ENCODE measurements at regions not wholly inside any gene's neighbourhood (a gene's known extent, or its start where the extent isn't known, plus 50 kb on each side); places are given as distances from the start of the nearest gene placed in this dataset.

- peaks cover 75% of the 10 kb centered on the region for H3K27me3 Mint-ChIP-seq (ENCODE audit: low read depth, unreplicated experiment)
- DNase-seq (ENCODE audit: low read depth) (no peak), FAIRE-seq (no peak)
- no peaks in the 10 kb centered on the region for H3K9me3 ChIP-seq (ENCODE audit: insufficient read depth, low read depth, low read length)
- H3K9me3 Mint-ChIP-seq (ENCODE audit: unreplicated experiment) = peaks cover 3% of the 10 kb centered on the region
- H3K4me3 Mint-ChIP-seq (ENCODE audit: unreplicated experiment) = no peak overlapping the region
- H3K4me3 ChIP-seq (ENCODE audit: insufficient read depth, low read depth, low read length) = no peak overlapping the region
- peaks cover 3% of the 10 kb centered on the region for H3K36me3 Mint-ChIP-seq (ENCODE audit: low read depth, unreplicated experiment)
- no peak overlapping the region for H2AFZ ChIP-seq (ENCODE audit: low read depth, low read length)
- no peak overlapping the region for H3K4me2 ChIP-seq (ENCODE audit: low read length)
- H3K27ac Mint-ChIP-seq (ENCODE audit: unreplicated experiment) = no peak overlapping the region
- no peaks in the 10 kb centered on the region for H3K79me2 ChIP-seq (ENCODE audit: insufficient read depth, low read length)
- TF ChIP-seq EZH2 (IDR thresholded peaks at IDR 0.05; ENCODE audit: insufficient read depth, low read length) (no peak), CTCF (IDR thresholded peaks at IDR 0.05; ENCODE audit: insufficient read depth, low read depth, low read length) (no peak)
- peaks cover 2% of the 10 kb centered on the region for H3K4me1 Mint-ChIP-seq (ENCODE audit: low read depth, unreplicated experiment)
- H3K27ac ChIP-seq (ENCODE audit: low read depth, low read length) = no peak overlapping the region
- peaks cover 19% of the 10 kb centered on the region for H3K27me3 ChIP-seq (ENCODE audit: insufficient read depth, low read length)
- no peaks in the 10 kb centered on the region for H3K36me3 ChIP-seq (ENCODE audit: insufficient read depth, low read length)
- no peaks in the 10 kb centered on the region for H4K20me1 ChIP-seq (ENCODE audit: insufficient read depth, low read length)
- no peak overlapping the region for H3K9ac ChIP-seq (ENCODE audit: low read length)
- no peaks in the 10 kb centered on the region for H3K4me1 ChIP-seq (ENCODE audit: insufficient read depth, low read length)
Measured at GRCh38 chr2:121061633-121062032, 223.4 kb downstream of the TFCP2L1 start.

DNA sequence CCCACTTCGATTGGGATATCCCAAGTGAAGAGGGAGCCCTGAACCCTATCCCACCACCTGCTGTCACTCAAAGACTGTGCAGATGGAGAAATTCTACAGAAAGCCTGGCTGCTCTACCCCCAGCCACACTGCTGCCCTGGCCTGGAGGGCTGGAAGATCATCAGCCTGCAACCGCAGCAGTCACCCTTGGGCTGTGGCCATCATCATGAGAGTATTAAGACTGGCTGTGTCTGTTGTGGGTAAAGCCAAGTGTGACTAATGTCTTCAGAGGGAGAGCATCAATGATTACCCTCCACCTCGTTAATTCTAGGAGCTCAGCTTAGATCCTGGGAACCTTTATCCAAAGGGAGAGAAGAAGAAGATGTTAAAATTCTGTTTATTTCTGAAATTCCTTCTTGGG, 221.5 kb downstream of the TFCP2L1 start:
- TF ChIP-seq EZH2 (IDR thresholded peaks at IDR 0.05; ENCODE audit: insufficient read depth, low read length) = no peak
- TF ChIP-seq CTCF (IDR thresholded peaks at IDR 0.05; ENCODE audit: insufficient read depth, low read depth, low read length) = no peak
- no peaks in the 10 kb centered on the region for H3K9me3 ChIP-seq (ENCODE audit: insufficient read depth, low read depth, low read length)
- peaks cover 2% of the 10 kb centered on the region for H3K4me1 Mint-ChIP-seq (ENCODE audit: low read depth, unreplicated experiment)
- no peak overlapping the region for H3K4me3 ChIP-seq (ENCODE audit: insufficient read depth, low read depth, low read length)
- no peaks in the 10 kb centered on the region for H3K36me3 ChIP-seq (ENCODE audit: insufficient read depth, low read length)
- no peaks in the 10 kb centered on the region for H3K79me2 ChIP-seq (ENCODE audit: insufficient read depth, low read length)
- peaks cover 19% of the 10 kb centered on the region for H3K27me3 ChIP-seq (ENCODE audit: insufficient read depth, low read length)
- no peak overlapping the region for H3K4me3 Mint-ChIP-seq (ENCODE audit: unreplicated experiment)
- no peak overlapping the region for H3K27ac ChIP-seq (ENCODE audit: low read depth, low read length)
- H3K4me2 ChIP-seq (ENCODE audit: low read length) = no peak overlapping the region
- H3K9me3 Mint-ChIP-seq (ENCODE audit: unreplicated experiment) = peaks cover 5% of the 10 kb centered on the region
- no peaks in the 10 kb centered on the region for H3K4me1 ChIP-seq (ENCODE audit: insufficient read depth, low read length)
- no peaks in the 10 kb centered on the region for H4K20me1 ChIP-seq (ENCODE audit: insufficient read depth, low read length)
- H3K9ac ChIP-seq (ENCODE audit: low read length) = no peak overlapping the region
- FAIRE-seq = no peak
- no peak overlapping the region for H3K27ac Mint-ChIP-seq (ENCODE audit: unreplicated experiment)
- H2AFZ ChIP-seq (ENCODE audit: low read depth, low read length) = no peak overlapping the region
- H3K27me3 Mint-ChIP-seq (ENCODE audit: low read depth, unreplicated experiment) = peaks cover 70% of the 10 kb centered on the region
- DNase-seq (ENCODE audit: low read depth) = no peak
- H3K36me3 Mint-ChIP-seq (ENCODE audit: low read depth, unreplicated experiment) = peaks cover 3% of the 10 kb centered on the region

DNA sequence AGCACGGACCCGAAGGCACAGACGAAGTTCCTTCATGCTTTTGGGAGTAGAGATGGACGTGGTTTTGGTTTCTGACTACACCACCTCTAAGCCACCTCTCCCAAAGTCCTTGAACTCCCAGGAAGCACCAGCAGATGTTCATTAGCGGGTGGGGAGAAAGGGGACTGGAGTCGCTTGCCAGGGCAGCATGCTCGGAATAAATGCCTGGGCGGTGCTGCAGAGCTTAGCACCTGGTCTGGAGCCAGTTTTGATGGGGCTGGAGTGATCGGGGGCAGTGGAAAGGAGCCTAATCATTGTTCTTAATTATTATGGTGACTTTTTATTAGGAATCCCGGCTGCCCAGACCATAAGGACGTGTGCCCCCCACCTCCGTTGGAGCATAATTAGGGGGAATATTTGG, 220.8 kb downstream of the TFCP2L1 start:
- Histone ChIP-seq H3K4me2 (ENCODE audit: low read length) (no peak overlapping the region), H3K36me3 (ENCODE audit: insufficient read depth, low read length) (no peaks in the 10 kb centered on the region), H4K20me1 (ENCODE audit: insufficient read depth, low read length) (no peaks in the 10 kb centered on the region), H3K9ac (ENCODE audit: low read length) (no peak overlapping the region), H3K9me3 (ENCODE audit: insufficient read depth, low read depth, low read length) (no peaks in the 10 kb centered on the region), H3K4me3 (ENCODE audit: insufficient read depth, low read depth, low read length) (no peak overlapping the region), H3K79me2 (ENCODE audit: insufficient read depth, low read length) (no peaks in the 10 kb centered on the region), H3K27me3 (ENCODE audit: insufficient read depth, low read length) (peaks cover 19% of the 10 kb centered on the region), H3K4me1 (ENCODE audit: insufficient read depth, low read length) (no peaks in the 10 kb centered on the region), H2AFZ (ENCODE audit: low read depth, low read length) (no peak overlapping the region), H3K27ac (ENCODE audit: low read depth, low read length) (no peak overlapping the region)
- FAIRE-seq (no peak), DNase-seq (ENCODE audit: low read depth) (no peak)
- Mint-ChIP-seq H3K36me3 (ENCODE audit: low read depth, unreplicated experiment) (peaks cover 3% of the 10 kb centered on the region), H3K9me3 (ENCODE audit: unreplicated experiment) (peaks cover 5% of the 10 kb centered on the region), H3K27me3 (ENCODE audit: low read depth, unreplicated experiment) (peaks cover 71% of the 10 kb centered on the region), H3K27ac (ENCODE audit: unreplicated experiment) (no peak overlapping the region), H3K4me3 (ENCODE audit: unreplicated experiment) (no peak overlapping the region), H3K4me1 (ENCODE audit: low read depth, unreplicated experiment) (peaks cover 2% of the 10 kb centered on the region)
- TF ChIP-seq CTCF (IDR thresholded peaks at IDR 0.05; ENCODE audit: insufficient read depth, low read depth, low read length) (no peak), EZH2 (IDR thresholded peaks at IDR 0.05; ENCODE audit: insufficient read depth, low read length) (no peak)
